AG08395 (cell line): ENCODE measurements at regions not wholly inside any gene's neighbourhood (a gene's known extent, or its start where the extent isn't known, plus 50 kb on each side); places are given as distances from the start of the nearest gene placed in this dataset.

ENCODE experiments used
- DNase-seq: peaks from one replicate; pipeline ENCODE4 v3.0.0; 2012; ENCODE audit warnings: mixed read lengths, low spot score

- no peak for DNase-seq
Observed at GRCh38 chr2:118510807-118511206, 336.6 kb downstream of the EN1 start.

DNA sequence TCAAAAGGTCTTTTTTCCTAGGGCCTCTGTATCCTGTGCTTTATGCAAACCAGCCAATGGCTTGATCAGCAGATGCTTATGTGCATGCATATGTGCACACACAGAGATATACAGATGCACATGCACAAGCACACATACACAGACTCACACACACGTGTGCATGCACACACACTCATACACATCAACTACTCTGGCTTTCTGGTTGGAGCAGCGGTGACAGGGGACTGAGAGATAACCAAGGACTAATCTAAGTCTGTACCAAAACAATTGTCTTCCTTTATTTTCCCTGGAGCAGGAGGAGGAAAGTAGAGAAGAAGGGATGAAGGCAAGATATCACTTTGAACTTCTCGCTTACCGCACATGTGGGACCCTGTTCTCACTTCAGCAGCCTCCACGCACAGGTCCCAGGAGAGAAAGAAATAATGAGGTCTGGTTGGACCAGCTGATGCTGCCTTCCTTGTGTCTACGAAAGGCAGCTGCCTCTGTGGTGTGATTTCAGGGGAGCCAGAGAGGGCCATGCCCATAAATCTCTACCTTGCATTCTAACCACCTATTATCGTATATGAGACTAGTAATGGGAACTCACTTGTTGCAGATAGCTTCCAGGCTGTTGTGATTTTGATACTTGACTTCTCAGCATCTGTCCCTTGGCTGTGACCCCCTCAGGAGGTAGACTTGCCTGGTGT is 338.0 kb downstream of the EN1 start:
- no peak for DNase-seq

GRCh38 chr2:118508282-118508681 is 339.2 kb downstream of the EN1 start:
- no peak for DNase-seq

DNA sequence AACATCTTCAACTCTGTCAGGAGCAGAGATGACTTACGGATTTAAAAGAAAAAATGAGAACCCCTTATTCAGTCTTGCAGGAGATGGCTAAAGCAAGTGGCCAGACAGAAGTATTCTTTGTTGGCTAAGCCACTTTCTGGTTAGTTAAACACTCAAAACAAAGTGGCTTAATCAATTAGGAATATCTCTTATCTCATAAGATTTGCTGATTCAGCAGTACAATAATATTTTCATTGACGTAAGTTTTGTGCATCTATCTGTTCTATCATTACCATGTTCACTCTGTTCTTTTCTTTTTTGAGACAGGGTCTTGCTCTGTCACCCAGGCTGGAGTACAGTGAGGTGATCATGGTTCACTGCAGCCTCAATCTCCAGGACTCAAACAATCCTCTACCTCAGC is 342.0 kb downstream of the EN1 start:
- no peak for DNase-seq

GRCh38 chr2:118502106-118502505 is 345.3 kb downstream of the EN1 start:
- no peak for DNase-seq

DNA sequence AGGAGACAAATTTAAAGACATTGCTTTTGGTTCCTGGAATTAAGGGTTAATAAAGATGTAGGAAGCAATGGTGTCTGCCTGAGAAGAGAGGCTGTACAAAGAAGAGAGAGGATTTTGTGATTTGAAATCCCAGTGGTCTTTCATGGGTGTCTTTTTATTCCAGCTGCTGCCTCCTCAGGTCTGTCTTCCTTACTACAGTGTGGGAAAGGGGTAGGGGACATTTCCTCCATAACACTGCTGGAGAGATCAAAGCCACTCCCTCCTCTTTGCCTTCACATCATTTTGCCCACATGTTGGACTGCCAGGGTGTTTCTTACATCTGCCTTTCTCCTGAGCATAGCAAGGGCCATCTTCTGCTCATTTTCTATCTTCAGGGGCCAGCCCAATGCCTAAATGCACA is 348.5 kb downstream of the EN1 start:
- no peak for DNase-seq

DNA sequence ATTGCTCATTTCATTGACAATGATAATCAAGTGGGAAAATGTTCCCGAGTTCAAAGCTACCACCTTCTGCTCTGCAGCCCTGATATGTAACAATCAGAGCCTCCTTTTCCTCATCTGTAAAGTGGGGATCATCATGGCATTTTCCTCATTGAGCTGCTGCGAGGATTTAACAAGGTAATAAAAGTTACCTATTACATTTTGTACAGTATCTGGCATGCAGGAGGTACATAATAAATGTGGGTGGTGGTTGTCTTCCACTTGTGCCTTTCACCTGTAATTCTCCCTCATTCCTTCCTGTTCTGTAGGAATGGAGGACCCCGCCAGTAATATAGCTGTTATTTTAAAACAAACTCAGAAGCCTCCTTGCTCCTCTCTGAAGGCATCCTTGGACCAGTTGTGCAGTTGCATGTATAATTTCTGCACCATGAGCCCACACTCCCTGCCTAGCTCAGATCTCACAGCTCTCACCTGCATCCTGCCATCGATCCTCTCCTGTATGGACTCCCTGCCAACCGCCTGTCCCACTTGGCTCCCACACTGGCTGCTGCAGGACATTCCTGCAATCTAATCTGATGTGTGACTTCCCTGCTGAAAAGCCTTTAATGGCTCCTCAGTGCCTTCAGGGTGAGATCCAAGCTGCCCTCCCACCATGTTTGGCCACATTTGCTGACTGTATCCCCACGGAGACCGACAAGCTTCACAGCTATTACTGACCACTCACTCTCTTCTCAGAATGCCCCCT is 350.4 kb downstream of the EN1 start:
- DNase-seq, result no peak

DNA sequence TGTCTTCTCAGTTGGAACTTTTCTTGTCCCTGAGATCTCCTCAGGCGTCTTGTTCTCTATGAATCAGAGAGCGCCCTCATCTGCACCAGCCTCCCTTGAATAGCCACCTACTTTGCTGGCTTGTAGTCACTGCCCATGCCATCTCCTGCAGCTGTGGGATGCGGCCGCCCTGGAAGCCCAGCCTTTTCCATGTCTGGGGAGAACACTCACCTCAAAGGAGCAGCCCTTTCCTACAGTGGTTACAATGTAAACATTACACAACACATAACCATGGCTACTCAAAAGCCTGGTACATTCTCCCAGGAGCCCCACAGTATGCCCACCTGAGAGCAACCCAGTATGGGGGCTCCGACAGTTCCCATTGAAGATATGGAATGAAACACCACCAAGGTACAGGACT is 351.0 kb downstream of the EN1 start:
- DNase-seq, result no peak

DNA sequence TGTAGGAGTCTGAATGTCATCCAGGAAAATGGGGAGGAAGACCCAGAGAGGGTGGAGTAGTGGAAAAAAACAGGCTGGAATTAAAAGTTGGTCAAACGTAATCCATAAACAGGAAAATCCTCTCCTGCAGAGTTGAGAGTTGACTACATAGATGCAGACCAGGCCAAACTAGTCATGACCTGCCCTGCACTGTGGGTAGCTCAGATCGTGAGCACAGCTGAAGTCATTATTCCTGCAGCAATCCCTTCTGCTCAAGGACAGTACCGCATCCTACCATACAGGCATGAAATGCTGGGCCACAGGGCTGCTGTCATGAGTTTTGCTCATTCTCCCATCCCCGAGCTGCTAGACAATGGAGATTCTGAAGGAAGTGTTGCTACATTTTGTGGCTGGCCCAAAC is 352.2 kb downstream of the EN1 start:
- DNase-seq, result no peak

- DNase-seq, result no peak
Observed at GRCh38 chr2:118493213-118493612, 354.2 kb downstream of the EN1 start.

GRCh38 chr2:118492335-118492734 is 355.1 kb downstream of the EN1 start:
- no peak for DNase-seq

GRCh38 chr2:118490330-118490729 is 357.1 kb downstream of the EN1 start:
- no peak for DNase-seq

- DNase-seq, result no peak
Observed at GRCh38 chr2:118489712-118490299, 357.6 kb downstream of the EN1 start.

DNA sequence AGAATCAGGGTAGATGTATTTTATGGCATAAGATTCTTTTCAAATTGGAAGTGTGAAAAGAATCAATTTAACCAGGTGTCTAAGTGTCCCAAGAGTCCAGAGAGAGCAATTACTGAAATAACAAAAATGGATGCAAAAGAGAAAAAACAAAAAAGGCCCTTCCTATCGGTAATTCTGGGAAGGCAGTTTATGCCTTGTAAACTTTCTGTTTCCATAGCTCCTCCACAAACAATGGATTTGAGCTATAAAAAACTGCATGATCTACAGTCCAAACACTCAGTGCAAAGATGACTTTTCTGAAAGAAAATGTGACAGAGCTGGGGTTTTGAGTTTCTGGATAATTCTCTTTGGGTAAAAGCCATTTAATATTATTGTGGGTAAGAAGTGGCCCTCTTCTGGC is 366.1 kb downstream of the EN1 start:
- no peak for DNase-seq

DNA sequence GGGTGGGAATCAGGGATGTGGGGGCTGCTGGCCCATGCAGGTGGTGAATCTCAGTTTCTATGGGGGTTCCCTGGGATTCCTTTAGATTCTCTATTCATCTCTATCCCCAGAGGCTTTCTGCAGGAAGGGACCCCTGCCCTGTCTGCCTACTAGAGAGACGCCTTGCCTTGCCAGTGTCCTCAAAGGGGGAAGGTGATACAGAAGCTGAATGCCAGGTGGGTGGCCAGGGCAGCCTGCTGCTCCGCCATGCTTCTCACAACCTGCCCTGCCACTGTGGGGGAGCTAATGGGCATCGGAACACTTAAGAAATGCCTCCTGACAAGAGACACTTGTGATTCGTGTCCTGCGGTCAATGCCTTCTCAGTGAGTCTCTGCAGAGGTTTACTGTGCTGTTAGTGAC is 368.4 kb downstream of the EN1 start:
- no peak for DNase-seq

GRCh38 chr2:118477111-118477862 is 370.2 kb downstream of the EN1 start:
- no peak for DNase-seq

GRCh38 chr2:118475622-118476205 is 371.7 kb downstream of the EN1 start:
- no peak for DNase-seq

GRCh38 chr2:118474541-118474920 is 372.9 kb downstream of the EN1 start:
- DNase-seq, result no peak

DNA sequence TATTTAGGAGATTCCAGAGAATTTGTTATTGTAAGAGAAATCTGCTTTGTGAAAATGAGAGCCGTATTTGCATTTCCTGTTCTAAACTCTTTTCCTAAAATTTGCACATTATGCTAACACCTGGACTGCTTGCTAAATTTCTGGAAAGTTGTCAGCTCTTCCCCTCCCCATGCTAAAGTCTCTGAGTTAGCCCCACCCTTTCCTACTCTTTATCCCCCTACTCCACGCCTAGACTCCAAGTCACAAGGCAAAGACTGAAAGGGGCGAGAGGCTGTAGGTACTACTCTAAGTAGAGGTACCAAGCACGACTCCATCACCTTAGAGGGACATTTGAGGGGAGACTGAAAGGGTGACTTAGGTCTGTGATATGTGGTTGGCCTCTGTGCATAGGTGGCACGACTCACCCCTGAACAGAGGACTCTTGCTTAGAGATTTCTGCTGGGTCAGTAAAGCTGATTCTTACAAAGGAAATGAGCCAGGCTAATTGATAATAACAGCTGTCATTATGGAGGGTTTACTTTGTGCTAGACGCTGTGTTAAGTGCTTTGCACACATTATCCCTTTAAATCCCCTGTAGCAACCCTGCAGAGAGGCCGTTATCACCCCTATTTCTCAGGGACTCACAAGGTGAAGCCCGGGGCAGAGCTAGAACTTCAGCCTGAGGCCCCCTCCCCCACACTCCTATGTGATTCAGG is 373.5 kb downstream of the EN1 start:
- no peak for DNase-seq

DNA sequence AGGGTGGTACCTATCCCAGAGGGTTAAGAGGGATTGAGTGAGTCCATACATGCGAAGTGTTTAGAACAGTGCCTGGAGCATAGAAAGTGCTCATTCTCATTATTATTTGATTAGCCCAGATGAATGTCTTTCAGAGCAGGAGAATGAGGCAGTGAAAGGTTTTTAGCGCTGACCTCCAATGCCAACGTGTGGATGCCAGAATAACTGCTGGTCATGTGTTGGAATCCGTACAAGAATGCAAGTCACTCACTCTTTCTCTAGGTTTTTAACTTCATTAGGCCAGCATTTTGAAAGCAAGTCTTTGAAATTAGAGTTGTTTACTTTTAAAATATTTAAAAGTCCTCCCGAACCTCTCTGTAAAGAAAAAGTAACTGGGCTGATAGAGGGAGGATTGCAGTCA is 374.2 kb downstream of the EN1 start:
- peak; percentile 21 for DNase-seq

- DNase-seq, result no peak
Observed at GRCh38 chr2:118470297-118470696, 377.2 kb downstream of the EN1 start.

GRCh38 chr2:118469103-118469502 is 378.3 kb downstream of the EN1 start:
- no peak for DNase-seq
